ENCODE measurements at regions not wholly inside any gene's neighbourhood (a gene's known extent, or its start where the extent isn't known, plus 50 kb on each side); places are given as distances from the start of the nearest gene placed in this dataset.

- H3K4me3 ChIP-seq (ENCODE audit: low read length), result no peak overlapping the region
Observed at GRCh38 chr10:34029455-34029854, 695.0 kb upstream of the NRP1 start.

GRCh38 chr10:34028936-34029335 is 694.5 kb upstream of the NRP1 start:
- H3K4me3 ChIP-seq (ENCODE audit: low read length), result no peak overlapping the region
- DNase-seq (ENCODE audit: low read depth), result no peak
- no peak for TF ChIP-seq CTCF (conservative IDR thresholded peaks at IDR 0.05; ENCODE audit: low read length)

More at GRCh38 chr10:34029455-34029854, 695.0 kb upstream of the NRP1 start:
- no peak for DNase-seq (ENCODE audit: low read depth)
- no peak for TF ChIP-seq CTCF (conservative IDR thresholded peaks at IDR 0.05; ENCODE audit: low read length)

GRCh38 chr10:34024693-34025425 is 690.4 kb upstream of the NRP1 start:
- no peak overlapping the region for H3K4me3 ChIP-seq (ENCODE audit: low read length)
- no peak for TF ChIP-seq CTCF (conservative IDR thresholded peaks at IDR 0.05; ENCODE audit: low read length)
- DNase-seq (ENCODE audit: low read depth), result no peak

- DNase-seq (ENCODE audit: low read depth), result peak; percentile 20
- TF ChIP-seq CTCF (conservative IDR thresholded peaks at IDR 0.05; ENCODE audit: low read length), result no peak
- no peak overlapping the region for H3K4me3 ChIP-seq (ENCODE audit: low read length)
Observed at GRCh38 chr10:34024282-34024681, 689.8 kb upstream of the NRP1 start.

- TF ChIP-seq CTCF (conservative IDR thresholded peaks at IDR 0.05; ENCODE audit: low read length), result no peak
- no peak overlapping the region for H3K4me3 ChIP-seq (ENCODE audit: low read length)
- DNase-seq (ENCODE audit: low read depth), result peak; percentile 12
Observed at GRCh38 chr10:34022195-34022594, 687.7 kb upstream of the NRP1 start.

GRCh38 chr10:34018784-34019183 is 684.3 kb upstream of the NRP1 start:
- H3K4me3 ChIP-seq (ENCODE audit: low read length), result no peak overlapping the region
- no peak for DNase-seq (ENCODE audit: low read depth)
- TF ChIP-seq CTCF (conservative IDR thresholded peaks at IDR 0.05; ENCODE audit: low read length), result no peak

GRCh38 chr10:34018129-34018528 is 683.7 kb upstream of the NRP1 start:
- no peak for DNase-seq (ENCODE audit: low read depth)
- no peak for TF ChIP-seq CTCF (conservative IDR thresholded peaks at IDR 0.05; ENCODE audit: low read length)

More at GRCh38 chr10:34018129-34018528, 683.7 kb upstream of the NRP1 start:
- H3K4me3 ChIP-seq (ENCODE audit: low read length), result no peak overlapping the region
